HL-60 (cell line): ENCODE measurements at regions not wholly inside any gene's neighbourhood (a gene's known extent, or its start where the extent isn't known, plus 50 kb on each side); places are given as distances from the start of the nearest gene placed in this dataset.

ENCODE experiments used
- GABPA ChIP-seq: IDR thresholded peaks from 2 replicates; pipeline ENCODE4 v1.6.1; 2012; ENCODE audit warnings: low read depth
- TF ChIP-seq, protein P1 (sequence below): IDR thresholded peaks from one replicate; pipeline ENCODE4 v1.5.1; 2011; ENCODE audit warnings: low read length, control low read depth, inconsistent platforms; ENCODE audit not compliant: insufficient read depth

GRCh38 chr1:9442278-9442846 is 96.9 kb upstream of the SLC25A33 start:
- TF ChIP-seq, protein P1, sequence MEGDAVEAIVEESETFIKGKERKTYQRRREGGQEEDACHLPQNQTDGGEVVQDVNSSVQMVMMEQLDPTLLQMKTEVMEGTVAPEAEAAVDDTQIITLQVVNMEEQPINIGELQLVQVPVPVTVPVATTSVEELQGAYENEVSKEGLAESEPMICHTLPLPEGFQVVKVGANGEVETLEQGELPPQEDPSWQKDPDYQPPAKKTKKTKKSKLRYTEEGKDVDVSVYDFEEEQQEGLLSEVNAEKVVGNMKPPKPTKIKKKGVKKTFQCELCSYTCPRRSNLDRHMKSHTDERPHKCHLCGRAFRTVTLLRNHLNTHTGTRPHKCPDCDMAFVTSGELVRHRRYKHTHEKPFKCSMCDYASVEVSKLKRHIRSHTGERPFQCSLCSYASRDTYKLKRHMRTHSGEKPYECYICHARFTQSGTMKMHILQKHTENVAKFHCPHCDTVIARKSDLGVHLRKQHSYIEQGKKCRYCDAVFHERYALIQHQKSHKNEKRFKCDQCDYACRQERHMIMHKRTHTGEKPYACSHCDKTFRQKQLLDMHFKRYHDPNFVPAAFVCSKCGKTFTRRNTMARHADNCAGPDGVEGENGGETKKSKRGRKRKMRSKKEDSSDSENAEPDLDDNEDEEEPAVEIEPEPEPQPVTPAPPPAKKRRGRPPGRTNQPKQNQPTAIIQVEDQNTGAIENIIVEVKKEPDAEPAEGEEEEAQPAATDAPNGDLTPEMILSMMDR = no peak
- TF ChIP-seq GABPA = no peak
